ENCODE measurements at regions not wholly inside any gene's neighbourhood (a gene's known extent, or its start where the extent isn't known, plus 50 kb on each side); places are given as distances from the start of the nearest gene placed in this dataset.

DNA sequence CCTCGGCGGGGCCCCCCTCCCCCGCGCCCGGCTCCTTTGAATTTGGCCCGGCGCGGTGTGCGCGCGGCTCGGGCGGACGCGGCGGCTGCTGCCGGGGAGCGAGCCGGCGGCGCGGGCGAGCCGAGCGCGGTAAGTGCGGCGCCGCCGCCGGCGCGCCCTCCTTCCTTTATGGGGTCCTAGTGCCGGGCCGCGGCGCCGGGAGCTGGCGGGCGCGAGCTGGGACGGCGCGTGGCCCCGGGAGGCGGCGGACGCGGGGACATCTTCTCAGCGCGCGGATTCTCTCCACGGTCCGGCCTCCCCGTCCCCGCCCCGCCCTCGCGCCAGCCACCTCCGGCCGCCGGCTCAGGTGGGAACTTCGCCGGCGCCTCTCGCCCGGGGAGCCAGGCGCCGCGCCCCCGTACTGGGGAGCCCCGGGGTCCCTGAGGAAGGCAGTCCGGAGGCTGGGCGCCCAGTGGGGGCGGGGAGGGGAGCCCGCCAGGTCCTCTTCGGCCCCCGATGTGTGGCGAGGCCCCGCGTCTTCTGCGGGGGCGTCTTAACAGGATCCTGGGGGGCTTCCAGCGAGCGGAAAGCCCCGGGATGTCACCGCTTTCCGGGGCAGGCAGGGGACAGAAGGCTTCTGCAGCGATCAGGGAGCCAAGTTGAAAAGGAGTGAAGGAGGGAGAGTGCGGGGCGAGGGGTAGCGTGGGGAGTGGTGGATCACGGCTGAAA is 98.4 kb upstream of the TENM3 start:
- no peak for TF ChIP-seq CTCF (IDR thresholded peaks at IDR 0.05)
- no peak for TF ChIP-seq POLR2A (IDR thresholded peaks at IDR 0.05)
